ENCODE measurements at regions not wholly inside any gene's neighbourhood (a gene's known extent, or its start where the extent isn't known, plus 50 kb on each side); places are given as distances from the start of the nearest gene placed in this dataset.

DNA sequence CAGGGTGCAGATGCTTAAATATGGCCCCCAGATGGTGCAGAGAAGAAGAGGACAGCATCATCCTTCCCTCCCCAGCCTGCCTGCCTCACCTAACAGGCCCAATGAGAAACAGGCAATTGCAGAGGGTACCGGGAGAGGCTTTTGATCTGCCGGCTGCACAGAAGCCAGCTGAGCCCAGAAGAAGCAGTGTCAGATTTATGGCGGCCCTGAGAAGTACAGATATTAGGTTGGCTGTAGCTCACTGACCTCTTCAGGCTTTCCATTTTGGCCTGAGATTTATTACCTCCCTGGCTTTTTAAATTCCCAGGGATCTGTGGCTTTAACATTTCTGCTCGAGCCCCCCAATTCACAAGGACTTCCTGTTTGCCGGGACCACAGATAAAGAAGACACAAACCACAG is 278.7 kb downstream of the EN1 start:
- TF ChIP-seq, protein P1, sequence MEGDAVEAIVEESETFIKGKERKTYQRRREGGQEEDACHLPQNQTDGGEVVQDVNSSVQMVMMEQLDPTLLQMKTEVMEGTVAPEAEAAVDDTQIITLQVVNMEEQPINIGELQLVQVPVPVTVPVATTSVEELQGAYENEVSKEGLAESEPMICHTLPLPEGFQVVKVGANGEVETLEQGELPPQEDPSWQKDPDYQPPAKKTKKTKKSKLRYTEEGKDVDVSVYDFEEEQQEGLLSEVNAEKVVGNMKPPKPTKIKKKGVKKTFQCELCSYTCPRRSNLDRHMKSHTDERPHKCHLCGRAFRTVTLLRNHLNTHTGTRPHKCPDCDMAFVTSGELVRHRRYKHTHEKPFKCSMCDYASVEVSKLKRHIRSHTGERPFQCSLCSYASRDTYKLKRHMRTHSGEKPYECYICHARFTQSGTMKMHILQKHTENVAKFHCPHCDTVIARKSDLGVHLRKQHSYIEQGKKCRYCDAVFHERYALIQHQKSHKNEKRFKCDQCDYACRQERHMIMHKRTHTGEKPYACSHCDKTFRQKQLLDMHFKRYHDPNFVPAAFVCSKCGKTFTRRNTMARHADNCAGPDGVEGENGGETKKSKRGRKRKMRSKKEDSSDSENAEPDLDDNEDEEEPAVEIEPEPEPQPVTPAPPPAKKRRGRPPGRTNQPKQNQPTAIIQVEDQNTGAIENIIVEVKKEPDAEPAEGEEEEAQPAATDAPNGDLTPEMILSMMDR (conservative IDR thresholded peaks at IDR 0.05; ENCODE audit: low read length): no peak
- H3K4me3 ChIP-seq (ENCODE audit: low read length): no peak overlapping the region
- DNase-seq (ENCODE audit: low read depth): no peak

DNA sequence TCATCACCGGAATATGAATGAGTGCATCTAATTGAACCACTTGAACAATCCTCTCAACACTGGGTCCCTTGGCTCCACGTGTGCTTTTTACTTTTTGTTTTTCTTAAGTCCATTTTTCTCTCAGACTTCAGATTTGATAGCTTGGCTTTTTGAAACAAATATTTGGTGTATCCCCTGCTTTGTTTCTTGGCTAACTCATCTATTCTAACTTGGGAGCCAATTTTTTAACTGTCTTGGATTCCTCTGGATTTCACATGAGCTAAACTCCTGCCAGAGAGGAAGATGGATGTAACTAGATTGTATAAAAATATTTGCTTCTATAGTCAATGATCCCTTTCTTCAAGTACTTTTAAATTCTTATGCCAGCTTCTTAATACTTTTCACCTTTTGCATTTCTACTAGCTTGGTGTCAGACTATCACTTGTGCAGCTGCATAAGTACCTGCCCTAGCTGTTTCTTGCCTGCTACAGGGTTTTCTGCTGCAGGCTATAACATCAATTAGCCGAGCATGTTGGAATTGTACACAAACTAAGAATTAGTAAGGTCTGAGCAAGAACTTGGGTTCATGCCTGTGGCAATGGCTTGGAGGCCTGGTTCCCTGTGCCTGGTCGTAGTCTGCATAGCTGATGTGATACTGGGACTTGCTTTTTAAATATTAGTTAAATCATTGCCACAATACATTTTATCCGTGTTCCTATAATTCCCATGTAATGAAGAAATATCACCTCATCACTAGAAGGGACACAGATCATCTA is 281.5 kb downstream of the EN1 start:
- DNase-seq (ENCODE audit: low read depth): peak; percentile 61
- no peak overlapping the region for H3K4me3 ChIP-seq (ENCODE audit: low read length)
- TF ChIP-seq, protein P1 (conservative IDR thresholded peaks at IDR 0.05; ENCODE audit: low read length): no peak

DNA sequence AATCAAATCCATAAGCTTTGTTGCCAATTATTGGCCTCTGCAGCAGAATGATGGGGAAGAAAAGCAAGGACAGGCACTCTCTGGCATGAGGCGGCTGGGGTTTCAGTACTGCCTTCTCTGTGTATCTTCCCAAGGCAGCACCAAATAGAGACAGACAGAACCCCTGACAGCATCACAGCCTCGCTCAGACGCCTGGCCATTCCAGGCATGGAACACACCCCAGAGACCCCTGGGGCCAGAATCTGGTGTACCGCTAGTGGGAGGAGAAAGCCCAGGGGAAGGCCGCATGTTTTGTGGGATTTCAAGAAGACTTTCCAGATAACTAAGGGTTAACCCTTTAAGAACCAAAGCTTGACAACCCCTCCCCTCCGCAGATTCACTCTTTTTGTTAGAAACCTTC is 282.1 kb downstream of the EN1 start:
- TF ChIP-seq, protein P1 (conservative IDR thresholded peaks at IDR 0.05; ENCODE audit: low read length): no peak
- H3K4me3 ChIP-seq (ENCODE audit: low read length): no peak overlapping the region

DNA sequence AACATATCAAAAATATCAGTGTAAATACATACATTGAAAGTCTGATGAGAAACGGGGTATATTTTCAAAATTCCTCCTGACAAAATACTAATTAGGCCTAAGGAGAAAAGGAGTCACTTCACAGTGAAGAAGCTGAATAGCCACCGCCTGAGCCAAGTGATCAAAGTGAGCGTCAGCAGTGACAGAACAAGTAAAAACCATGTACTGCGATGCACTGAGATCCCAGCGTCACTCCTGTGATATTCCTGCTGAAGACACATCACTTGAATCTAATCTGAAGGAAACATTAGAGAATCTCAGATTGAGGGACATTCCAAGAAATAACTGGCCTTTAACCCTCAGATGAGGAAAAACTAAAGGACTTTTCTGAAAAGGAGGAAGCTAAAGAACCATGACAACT is 285.3 kb downstream of the EN1 start:
- no peak overlapping the region for H3K4me3 ChIP-seq (ENCODE audit: low read length)
- DNase-seq (ENCODE audit: low read depth): no peak
- TF ChIP-seq, protein P1 (conservative IDR thresholded peaks at IDR 0.05; ENCODE audit: low read length): no peak

More for the DNA sequence above, 282.1 kb downstream of the EN1 start:
- DNase-seq (ENCODE audit: low read depth): no peak

DNA sequence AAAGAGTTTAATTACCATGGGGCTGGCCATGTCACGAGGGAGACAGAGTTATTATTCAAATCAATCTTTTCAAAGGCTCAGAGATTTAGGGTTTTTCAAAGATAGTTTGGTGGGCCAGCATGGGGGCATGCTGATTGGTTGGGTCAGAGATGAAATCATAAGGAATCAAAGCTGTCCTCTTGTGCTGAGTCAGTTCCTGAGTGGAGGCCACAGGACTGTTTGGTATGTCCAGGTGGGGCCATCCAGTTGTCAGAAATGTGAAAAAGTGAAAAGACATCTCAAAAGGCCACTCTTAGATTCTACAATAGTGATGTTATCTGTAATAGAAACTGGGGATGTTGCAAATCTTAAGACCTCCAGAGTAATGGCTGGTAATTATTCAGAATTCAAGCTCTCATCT is 288.6 kb downstream of the EN1 start:
- TF ChIP-seq, protein P1 (conservative IDR thresholded peaks at IDR 0.05; ENCODE audit: low read length): no peak

DNA sequence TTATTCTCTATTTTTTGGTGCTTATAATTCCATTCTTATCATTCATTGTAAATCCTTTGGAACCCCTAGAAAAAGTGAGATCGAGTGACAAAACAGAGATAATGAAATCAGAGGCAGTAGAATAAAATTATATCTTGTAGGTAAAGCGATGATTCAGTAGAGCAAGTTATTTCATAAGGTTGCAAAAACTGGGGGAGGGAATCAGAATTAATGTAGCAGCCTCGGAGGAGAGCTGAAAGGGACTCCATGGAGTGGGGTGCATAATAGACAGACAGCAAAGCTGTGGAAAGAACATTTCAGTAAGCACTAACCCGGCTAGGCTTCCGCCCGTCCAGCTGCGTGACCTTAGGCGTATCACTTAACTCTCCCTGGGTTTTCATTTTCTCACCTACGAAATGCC is 289.7 kb downstream of the EN1 start:
- no peak for DNase-seq (ENCODE audit: low read depth)
- H3K4me3 ChIP-seq (ENCODE audit: low read length): no peak overlapping the region
- TF ChIP-seq, protein P1 (conservative IDR thresholded peaks at IDR 0.05; ENCODE audit: low read length): no peak

More for the DNA sequence above, 288.6 kb downstream of the EN1 start:
- no peak overlapping the region for H3K4me3 ChIP-seq (ENCODE audit: low read length)
- no peak for DNase-seq (ENCODE audit: low read depth)

DNA sequence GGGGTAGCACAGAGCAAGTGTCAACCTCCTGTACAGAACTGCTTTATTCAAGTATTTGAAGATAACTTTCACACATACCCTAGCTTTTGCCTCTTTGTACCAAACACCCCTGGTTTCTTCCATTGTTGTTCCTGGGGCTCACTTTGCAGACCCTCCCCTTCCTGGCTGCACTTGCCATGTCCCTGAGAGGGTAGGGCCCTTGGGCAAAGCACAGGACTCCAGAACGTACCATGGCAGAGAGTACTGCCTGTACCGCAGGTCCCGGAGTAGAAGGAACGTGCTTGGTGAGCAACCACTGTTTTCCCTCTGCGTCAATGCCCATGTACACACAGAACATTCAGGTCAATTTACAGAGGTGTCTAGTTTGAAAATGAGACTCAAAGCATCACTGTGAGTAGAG is 290.4 kb downstream of the EN1 start:
- TF ChIP-seq, protein P1 (conservative IDR thresholded peaks at IDR 0.05; ENCODE audit: low read length): no peak
- H3K4me3 ChIP-seq (ENCODE audit: low read length): no peak overlapping the region

More for the DNA sequence above, 290.4 kb downstream of the EN1 start:
- DNase-seq (ENCODE audit: low read depth): no peak
